Activated CD4-positive, alpha-beta T cell treated with anti-CD3 and anti-CD28 coated beads, Interleukin-2, amount 10 ng/mL, durations not matched to agents 24 days and 14 days (primary cell): ENCODE measurements at regions not wholly inside any gene's neighbourhood (a gene's known extent, or its start where the extent isn't known, plus 50 kb on each side); places are given as distances from the start of the nearest gene placed in this dataset.
"Not testable (repeated sequence)": the region's sequence is repeated elsewhere in the genome, so short reads cannot be mapped to it uniquely, and the experiment has no call there.

Source experiments
- DNase-seq: peaks from one replicate; pipeline ENCODE4 v3.0.0; 2022
- H3K27ac Mint-ChIP-seq: one replicate; pipeline ENCODE4 v1.8.0; 2022; ENCODE audit warnings: mild to moderate bottlenecking, mixed read lengths
- H3K27me3 Mint-ChIP-seq: one replicate; pipeline ENCODE4 v1.8.0; 2022; ENCODE audit warnings: mixed read lengths
- H3K36me3 Mint-ChIP-seq: one replicate; pipeline ENCODE4 v1.8.0; 2022; ENCODE audit warnings: low read depth, mild to moderate bottlenecking, mixed read lengths
- H3K4me1 Mint-ChIP-seq: one replicate; pipeline ENCODE4 v1.8.0; 2021; ENCODE audit warnings: mixed read lengths
- H3K4me3 Mint-ChIP-seq: one replicate; pipeline ENCODE4 v1.8.0; 2022; ENCODE audit warnings: mild to moderate bottlenecking, moderate library complexity, mixed read lengths
- H3K9me3 Mint-ChIP-seq: one replicate; pipeline ENCODE4 v1.8.0; 2021; ENCODE audit warnings: mixed read lengths
- intact Hi-C: fragments of 100-400 bp; cut with micrococcal nuclease; formaldehyde crosslinking; loops from one replicate; pipeline ENCODE4 v1.15.1; 2023

GRCh38 chr21:27043377-27043776, 76.5 kb upstream of the ADAMTS5 start:
- intact Hi-C loops = no loop called here
- no peak overlapping the region for H3K4me3 Mint-ChIP-seq
- H3K27ac Mint-ChIP-seq = no peak overlapping the region
- no peaks in the 10 kb centered on the region for H3K9me3 Mint-ChIP-seq
- DNase-seq = no peak
- H3K36me3 Mint-ChIP-seq = no peaks in the 10 kb centered on the region
- H3K4me1 Mint-ChIP-seq = no peaks in the 10 kb centered on the region
- H3K27me3 Mint-ChIP-seq = no peaks in the 10 kb centered on the region

- no peaks in the 10 kb centered on the region for H3K36me3 Mint-ChIP-seq
- intact Hi-C loops = no loop called here
- no peak overlapping the region for H3K27ac Mint-ChIP-seq
- no peaks in the 10 kb centered on the region for H3K9me3 Mint-ChIP-seq
- no peaks in the 10 kb centered on the region for H3K27me3 Mint-ChIP-seq
- peak; percentile 16 for DNase-seq
- H3K4me3 Mint-ChIP-seq = no peak overlapping the region
- H3K4me1 Mint-ChIP-seq = no peaks in the 10 kb centered on the region
Measured at GRCh38 chr21:27040738-27041469, 74.0 kb upstream of the ADAMTS5 start.

GRCh38 chr21:27036736-27037301, 69.9 kb upstream of the ADAMTS5 start:
- no peak overlapping the region for H3K4me3 Mint-ChIP-seq
- H3K9me3 Mint-ChIP-seq = no peaks in the 10 kb centered on the region
- no peaks in the 10 kb centered on the region for H3K4me1 Mint-ChIP-seq
- H3K36me3 Mint-ChIP-seq = no peaks in the 10 kb centered on the region
- intact Hi-C loops = no loop called here
- no peaks in the 10 kb centered on the region for H3K27me3 Mint-ChIP-seq
- H3K27ac Mint-ChIP-seq = no peak overlapping the region
- peak; percentile 23 for DNase-seq

GRCh38 chr21:27035791-27036190, 68.9 kb upstream of the ADAMTS5 start:
- Mint-ChIP-seq H3K4me1 (no peaks in the 10 kb centered on the region), H3K36me3 (no peaks in the 10 kb centered on the region), H3K27ac (no peak overlapping the region), H3K9me3 (no peaks in the 10 kb centered on the region), H3K4me3 (no peak overlapping the region), H3K27me3 (no peaks in the 10 kb centered on the region)
- peak; percentile 6 for DNase-seq
- intact Hi-C loops = no loop called here

- H3K4me1 Mint-ChIP-seq = no peaks in the 10 kb centered on the region
- H3K27ac Mint-ChIP-seq = no peak overlapping the region
- intact Hi-C loops = no loop called here
- H3K4me3 Mint-ChIP-seq = no peak overlapping the region
- no peaks in the 10 kb centered on the region for H3K9me3 Mint-ChIP-seq
- H3K27me3 Mint-ChIP-seq = no peaks in the 10 kb centered on the region
- no peaks in the 10 kb centered on the region for H3K36me3 Mint-ChIP-seq
- no peak for DNase-seq
Measured at GRCh38 chr21:27034796-27035195, 67.9 kb upstream of the ADAMTS5 start.

GRCh38 chr21:27033471-27033870, 66.6 kb upstream of the ADAMTS5 start:
- H3K27ac Mint-ChIP-seq = no peak overlapping the region
- H3K27me3 Mint-ChIP-seq = no peaks in the 10 kb centered on the region
- DNase-seq = peak; percentile 32
- no peaks in the 10 kb centered on the region for H3K36me3 Mint-ChIP-seq
- intact Hi-C loops = no loop called here
- H3K4me3 Mint-ChIP-seq = no peak overlapping the region
- no peaks in the 10 kb centered on the region for H3K9me3 Mint-ChIP-seq
- H3K4me1 Mint-ChIP-seq = no peaks in the 10 kb centered on the region

GRCh38 chr21:27026501-27026900, 59.6 kb upstream of the ADAMTS5 start:
- no peak overlapping the region for H3K4me3 Mint-ChIP-seq
- no peaks in the 10 kb centered on the region for H3K9me3 Mint-ChIP-seq
- no peaks in the 10 kb centered on the region for H3K4me1 Mint-ChIP-seq
- intact Hi-C loops = no loop called here
- no peak overlapping the region for H3K27ac Mint-ChIP-seq
- no peaks in the 10 kb centered on the region for H3K27me3 Mint-ChIP-seq
- H3K36me3 Mint-ChIP-seq = no peaks in the 10 kb centered on the region
- DNase-seq = no peak

- H3K4me3 Mint-ChIP-seq, H3K36me3 Mint-ChIP-seq, H3K27me3 Mint-ChIP-seq, intact Hi-C loops, H3K4me1 Mint-ChIP-seq, H3K9me3 Mint-ChIP-seq, H3K27ac Mint-ChIP-seq: not testable (repeated sequence)
- peak; percentile 3 for DNase-seq
Measured at GRCh38 chr21:27025708-27026107, 58.8 kb upstream of the ADAMTS5 start.

- Mint-ChIP-seq H3K4me1 (no peaks in the 10 kb centered on the region), H3K27ac (no peak overlapping the region), H3K27me3 (no peaks in the 10 kb centered on the region), H3K9me3 (no peaks in the 10 kb centered on the region), H3K36me3 (no peaks in the 10 kb centered on the region), H3K4me3 (no peak overlapping the region)
- no peak for DNase-seq
- intact Hi-C loops = no loop called here
Measured at GRCh38 chr21:27024971-27025370, 58.1 kb upstream of the ADAMTS5 start.

GRCh38 chr21:27024301-27024700, 57.4 kb upstream of the ADAMTS5 start:
- intact Hi-C loops = no loop called here
- no peak overlapping the region for H3K27ac Mint-ChIP-seq
- H3K27me3 Mint-ChIP-seq = no peaks in the 10 kb centered on the region
- no peak for DNase-seq
- no peaks in the 10 kb centered on the region for H3K36me3 Mint-ChIP-seq
- H3K4me3 Mint-ChIP-seq = no peak overlapping the region
- H3K4me1 Mint-ChIP-seq = no peaks in the 10 kb centered on the region
- no peaks in the 10 kb centered on the region for H3K9me3 Mint-ChIP-seq

- Mint-ChIP-seq H3K27ac (no peak overlapping the region), H3K27me3 (no peaks in the 10 kb centered on the region), H3K9me3 (no peaks in the 10 kb centered on the region), H3K4me1 (no peaks in the 10 kb centered on the region), H3K36me3 (no peaks in the 10 kb centered on the region), H3K4me3 (no peak overlapping the region)
- intact Hi-C loops = no loop called here
- DNase-seq = no peak
Measured at GRCh38 chr21:27023186-27023585, 56.3 kb upstream of the ADAMTS5 start.

GRCh38 chr21:27021801-27022200, 54.9 kb upstream of the ADAMTS5 start:
- DNase-seq = no peak
- Mint-ChIP-seq H3K27me3 (no peaks in the 10 kb centered on the region), H3K4me3 (no peak overlapping the region), H3K9me3 (no peaks in the 10 kb centered on the region), H3K4me1 (no peaks in the 10 kb centered on the region), H3K36me3 (no peaks in the 10 kb centered on the region), H3K27ac (no peak overlapping the region)
- intact Hi-C loops = no loop called here

- H3K4me1 Mint-ChIP-seq = no peaks in the 10 kb centered on the region
- H3K9me3 Mint-ChIP-seq = no peaks in the 10 kb centered on the region
- no peak overlapping the region for H3K4me3 Mint-ChIP-seq
- H3K27ac Mint-ChIP-seq = no peak overlapping the region
- no peaks in the 10 kb centered on the region for H3K36me3 Mint-ChIP-seq
- intact Hi-C loops = no loop called here
- H3K27me3 Mint-ChIP-seq = no peaks in the 10 kb centered on the region
- DNase-seq = no peak
Measured at GRCh38 chr21:27021046-27021445, 54.2 kb upstream of the ADAMTS5 start.

- no peak overlapping the region for H3K27ac Mint-ChIP-seq
- no peaks in the 10 kb centered on the region for H3K27me3 Mint-ChIP-seq
- no peaks in the 10 kb centered on the region for H3K9me3 Mint-ChIP-seq
- no peak for DNase-seq
- no peaks in the 10 kb centered on the region for H3K4me1 Mint-ChIP-seq
- intact Hi-C loops = no loop called here
- H3K4me3 Mint-ChIP-seq = no peak overlapping the region
- H3K36me3 Mint-ChIP-seq = no peaks in the 10 kb centered on the region
Measured at GRCh38 chr21:27017246-27017645, 50.4 kb upstream of the ADAMTS5 start.
